ENCODE measurements at regions not wholly inside any gene's neighbourhood (a gene's known extent, or its start where the extent isn't known, plus 50 kb on each side); places are given as distances from the start of the nearest gene placed in this dataset.
"Not testable (repeated sequence)": the region's sequence is repeated elsewhere in the genome, so short reads cannot be mapped to it uniquely, and the experiment has no call there.

GRCh38 chr2:55804535-55804934 lies 110.9 kb upstream of the PNPT1 start:
- intact Hi-C loops (cut with DNase I), result no loop called here
- ATAC-seq, result no peak

GRCh38 chr2:55802067-55802466 lies 108.4 kb upstream of the PNPT1 start:
- TF ChIP-seq CTCF (IDR thresholded peaks at IDR 0.05), result no peak
- Histone ChIP-seq H3K27ac (no peak overlapping the region), H3K4me1 (no peaks in the 10 kb centered on the region), H3K27me3 (no peaks in the 10 kb centered on the region), H3K36me3 (no peaks in the 10 kb centered on the region), H3K9me3 (no peaks in the 10 kb centered on the region), H3K4me3 (no peak overlapping the region)
- DNase-seq, result no peak
- no peak for ATAC-seq
- intact Hi-C loops (cut with DNase I), result no loop called here

More at GRCh38 chr2:55804535-55804934, 110.9 kb upstream of the PNPT1 start:
- Histone ChIP-seq H3K36me3 (no peaks in the 10 kb centered on the region), H3K4me3 (no peak overlapping the region), H3K27ac (no peak overlapping the region), H3K4me1 (no peaks in the 10 kb centered on the region), H3K27me3 (no peaks in the 10 kb centered on the region), H3K9me3 (no peaks in the 10 kb centered on the region)
- no peak for TF ChIP-seq CTCF (IDR thresholded peaks at IDR 0.05)
- no peak for DNase-seq

GRCh38 chr2:55801436-55801835 lies 107.8 kb upstream of the PNPT1 start:
- no peak for TF ChIP-seq CTCF (IDR thresholded peaks at IDR 0.05)
- H3K9me3 ChIP-seq, result no peaks in the 10 kb centered on the region
- no peak overlapping the region for H3K27ac ChIP-seq
- H3K4me1 ChIP-seq, result no peaks in the 10 kb centered on the region
- H3K36me3 ChIP-seq, result no peaks in the 10 kb centered on the region
- no peaks in the 10 kb centered on the region for H3K27me3 ChIP-seq
- DNase-seq (no peak), ATAC-seq (no peak)
- H3K4me3 ChIP-seq, result no peak overlapping the region
- intact Hi-C loops (cut with DNase I), result no loop called here

GRCh38 chr2:55799624-55800023 lies 106.0 kb upstream of the PNPT1 start:
- H3K4me1 ChIP-seq; ATAC-seq; H3K27ac ChIP-seq; DNase-seq; H3K27me3 ChIP-seq; H3K9me3 ChIP-seq; intact Hi-C loops (cut with DNase I); H3K4me3 ChIP-seq; H3K36me3 ChIP-seq: not testable (repeated sequence)

- no peak overlapping the region for H3K4me3 ChIP-seq
- H3K9me3 ChIP-seq, result peaks cover 0 to 5% of the 10 kb centered on the region in 2 donors
- no peaks in the 10 kb centered on the region for H3K4me1 ChIP-seq
- intact Hi-C loops (cut with DNase I), result no loop called here
- no peak overlapping the region for H3K27ac ChIP-seq
- ATAC-seq, result no peak
- DNase-seq, result no peak
- H3K36me3 ChIP-seq, result no peaks in the 10 kb centered on the region
- TF ChIP-seq CTCF (IDR thresholded peaks at IDR 0.05), result no peak
- H3K27me3 ChIP-seq, result no peaks in the 10 kb centered on the region
Measured at GRCh38 chr2:55796121-55796520, 102.5 kb upstream of the PNPT1 start.

GRCh38 chr2:55793602-55794001 lies 100.0 kb upstream of the PNPT1 start:
- H3K27me3 ChIP-seq; H3K4me3 ChIP-seq; H3K4me1 ChIP-seq; H3K27ac ChIP-seq; ATAC-seq; H3K36me3 ChIP-seq; H3K9me3 ChIP-seq; DNase-seq; intact Hi-C loops (cut with DNase I): not testable (repeated sequence)

Measured in left lung (tissue), 4 donors.